OCI-M1 (cell line): ENCODE measurements at regions not wholly inside any gene's neighbourhood (a gene's known extent, or its start where the extent isn't known, plus 50 kb on each side); places are given as distances from the start of the nearest gene placed in this dataset.
A peak's percentile ranks its signal among the peaks of the same experiment; 100 is the strongest.

Source experiments
- DNase-seq: peaks from one replicate; lab custom pipeline; 2025; lab: John Stamatoyannopoulos, UW

DNA sequence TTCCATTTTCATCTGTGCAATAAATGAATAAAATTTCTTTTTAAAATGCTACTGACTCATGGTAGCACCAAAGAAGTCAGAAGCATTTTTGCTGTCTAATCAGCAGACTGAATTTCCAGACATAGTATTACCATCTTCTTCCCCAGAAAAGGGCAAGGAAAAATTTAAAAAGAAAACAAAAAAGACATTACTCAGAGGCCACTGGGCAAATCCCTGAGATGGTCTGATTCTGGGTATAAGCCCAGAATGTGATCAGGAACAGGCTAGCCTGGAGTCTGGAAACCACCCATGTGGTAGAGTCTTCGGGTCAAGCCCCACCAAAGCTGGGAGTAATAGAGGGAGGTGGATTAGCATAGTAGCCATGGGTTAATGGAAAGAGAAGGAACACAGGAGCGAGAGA is 342.8 kb downstream of the FBXW7 start:
- DNase-seq: no peak

DNA sequence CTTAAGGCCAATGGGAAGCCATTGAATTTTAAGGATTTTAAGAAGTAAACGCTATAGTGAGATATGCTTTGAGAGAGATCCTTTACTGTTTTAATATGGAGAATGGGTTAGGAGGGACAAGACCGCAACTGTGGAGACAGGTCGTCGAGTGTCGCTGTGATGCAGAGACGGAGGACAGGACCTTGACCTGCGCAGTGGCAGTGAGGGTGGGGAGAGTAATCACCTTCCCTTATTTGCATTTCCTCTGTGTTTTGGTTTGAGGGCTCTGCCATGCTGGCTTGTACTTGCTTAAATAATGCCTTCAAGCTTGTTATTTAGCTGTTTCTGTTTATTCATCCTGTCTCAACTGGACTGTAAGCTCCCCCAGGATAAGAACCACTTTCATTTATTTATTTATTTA is 345.0 kb downstream of the FBXW7 start:
- no peak for DNase-seq

DNA sequence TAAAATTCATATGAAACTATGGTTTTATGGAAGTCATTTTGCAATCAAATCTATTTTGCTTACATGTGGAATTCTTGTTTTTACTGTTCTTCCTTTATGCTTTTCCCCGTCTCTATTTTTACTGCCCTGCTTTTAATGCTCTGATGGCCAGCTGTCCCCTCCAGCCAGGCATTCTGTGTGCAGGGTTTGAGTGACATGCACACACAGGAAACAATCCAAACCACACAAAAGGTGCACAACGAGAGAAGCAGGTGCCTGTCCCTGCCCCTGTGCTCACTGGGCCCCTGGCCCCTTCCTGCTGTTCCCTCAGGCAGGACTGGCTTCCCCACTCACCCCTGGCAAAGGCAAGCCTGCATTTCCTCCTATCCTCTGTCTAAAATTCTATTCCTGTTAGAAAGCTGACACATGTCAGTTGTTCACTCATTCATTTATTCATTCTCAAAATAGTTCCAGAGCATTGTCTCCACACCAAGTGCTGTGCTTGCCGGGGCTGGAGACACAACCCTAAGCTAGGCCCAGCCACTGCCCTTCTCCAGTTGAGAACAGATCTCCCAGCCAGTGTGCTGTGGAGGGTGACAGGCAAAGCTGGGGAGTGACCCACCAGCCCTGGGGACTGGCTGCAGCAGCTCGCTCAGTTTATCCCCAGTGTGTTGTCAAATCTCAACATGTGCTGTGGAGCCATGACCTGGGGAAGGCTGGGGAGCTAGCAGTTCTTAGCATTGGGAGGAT is 346.3 kb downstream of the FBXW7 start:
- no peak for DNase-seq

DNA sequence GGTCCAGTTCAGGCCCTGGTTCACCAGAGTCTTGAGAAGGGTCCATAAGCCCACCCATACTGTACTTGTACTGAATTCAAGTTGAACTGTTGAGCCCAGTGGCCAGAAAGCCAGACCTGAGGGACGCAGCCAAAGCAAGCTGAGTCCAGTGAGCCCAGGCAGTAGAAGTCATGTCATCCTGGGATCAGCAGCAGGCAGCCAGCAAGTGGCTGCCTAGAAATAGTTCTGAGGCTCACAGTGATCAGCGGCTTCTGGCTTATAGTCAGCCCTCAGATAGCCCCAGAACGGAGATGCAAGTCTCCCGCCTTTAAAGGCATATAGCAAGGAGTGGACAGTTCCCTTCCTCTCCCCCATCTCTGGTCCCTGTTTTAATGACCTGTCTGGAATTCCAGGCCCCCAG is 347.1 kb downstream of the FBXW7 start:
- no peak for DNase-seq

DNA sequence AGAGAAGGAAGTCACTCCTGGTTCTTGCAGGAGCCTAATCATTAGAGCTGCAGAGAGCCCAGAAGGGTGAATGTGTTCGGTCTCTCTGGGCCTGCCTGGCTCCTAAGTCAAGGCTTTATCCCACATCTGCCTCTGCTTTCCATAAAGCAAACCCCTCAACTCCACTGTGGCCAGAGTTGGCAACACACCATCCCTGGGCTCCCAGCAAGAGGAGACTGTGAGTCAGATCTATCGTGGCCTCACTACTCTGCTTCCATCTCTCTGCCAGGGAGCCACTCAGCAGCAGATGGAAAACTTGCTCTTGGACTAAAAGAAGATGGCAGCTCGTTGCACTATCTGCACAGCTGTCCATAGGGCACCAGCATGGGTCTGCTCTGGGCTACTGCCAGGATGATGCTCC is 348.2 kb downstream of the FBXW7 start:
- DNase-seq: no peak

DNA sequence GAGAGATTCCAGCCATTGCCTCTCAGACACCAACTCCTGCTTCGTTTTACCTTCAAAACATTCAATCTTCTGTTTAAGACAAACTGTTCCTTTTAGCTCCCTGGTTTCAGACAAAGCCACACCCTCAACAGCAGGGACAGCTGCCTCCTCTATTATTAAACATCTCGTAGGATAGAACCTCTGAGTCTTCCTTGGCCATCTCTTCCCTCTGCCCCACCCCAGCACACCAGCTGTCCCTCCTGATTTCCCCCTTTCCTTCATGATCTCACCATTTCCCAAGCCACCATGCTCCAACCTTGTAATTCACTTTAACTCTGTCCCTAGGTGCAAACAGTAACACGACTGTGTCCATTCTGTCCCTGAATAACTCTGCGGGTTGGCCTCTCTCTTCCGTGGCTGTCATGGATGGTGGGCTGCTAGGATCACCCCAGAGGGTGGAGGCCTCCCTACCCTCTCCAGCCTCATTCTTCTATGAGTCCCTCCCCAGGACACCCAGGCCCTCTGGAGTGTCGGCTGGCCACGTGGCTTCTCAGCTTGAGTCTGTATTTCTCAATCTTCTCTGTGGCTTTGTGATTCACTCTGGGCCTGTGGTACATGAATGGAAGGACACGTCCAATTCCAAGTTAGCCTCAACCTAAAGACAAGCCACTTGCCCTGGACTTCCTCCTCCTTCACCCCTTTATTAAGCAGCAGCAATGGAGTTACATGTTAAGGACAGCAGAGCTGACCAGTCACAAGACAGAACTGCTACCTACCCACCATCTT is 349.9 kb downstream of the FBXW7 start:
- no peak for DNase-seq

DNA sequence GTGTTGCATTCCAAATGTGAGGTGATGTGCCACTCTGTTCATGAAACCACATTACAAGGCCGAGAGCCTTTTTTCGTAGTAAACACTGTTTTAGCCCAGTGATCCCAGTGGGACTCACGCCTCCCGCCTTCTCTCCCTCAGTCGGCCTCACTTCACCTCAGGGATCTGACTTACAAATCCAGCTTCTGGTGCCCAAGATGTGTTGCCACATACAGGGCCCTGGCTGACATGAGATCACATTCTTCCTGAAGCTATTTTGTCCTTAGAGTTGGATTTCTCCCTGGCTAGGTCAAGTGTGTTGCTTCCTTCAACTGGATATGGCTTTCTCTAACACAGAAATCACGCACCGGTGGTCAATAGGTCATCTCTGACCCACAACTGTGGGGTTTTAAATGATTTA is 354.7 kb downstream of the FBXW7 start:
- DNase-seq: no peak

DNA sequence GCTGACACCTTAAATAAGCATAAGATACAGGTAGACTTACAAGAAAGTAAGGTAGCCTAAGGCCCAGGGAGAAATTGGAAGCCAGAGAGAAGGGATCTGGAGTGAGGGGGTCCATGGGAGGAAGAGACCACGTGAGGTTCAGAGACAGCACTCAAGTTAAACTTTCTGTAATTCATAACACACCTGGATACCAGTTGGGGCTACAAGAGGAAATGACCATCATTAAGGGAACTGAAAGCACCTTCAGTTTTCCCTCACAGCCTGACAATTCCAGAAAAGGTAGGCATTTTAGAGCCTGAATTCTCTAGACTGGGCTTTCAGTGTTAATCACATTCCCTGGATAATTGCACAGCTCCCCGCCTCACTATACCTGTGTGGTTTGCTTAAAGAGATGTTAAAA is 355.5 kb downstream of the FBXW7 start:
- DNase-seq: no peak

DNA sequence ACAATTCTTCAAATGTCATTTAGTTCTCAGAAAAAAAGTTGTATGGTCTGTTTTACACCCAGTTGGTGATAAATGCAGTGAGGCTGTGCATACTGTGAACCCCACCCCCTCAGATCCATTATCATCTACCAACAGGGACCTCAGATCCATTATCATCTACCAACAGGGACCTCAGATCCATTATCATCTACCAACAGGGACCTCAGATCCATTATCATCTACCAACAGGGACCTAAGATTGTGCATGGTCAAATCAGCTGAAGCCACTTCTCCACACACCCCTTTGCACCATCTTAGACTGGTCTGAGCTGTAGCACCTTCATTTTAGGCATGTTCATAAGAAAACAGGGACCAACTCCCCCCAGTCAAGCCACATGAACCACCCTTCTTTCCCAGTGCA is 358.4 kb downstream of the FBXW7 start:
- DNase-seq: peak; percentile 45

DNA sequence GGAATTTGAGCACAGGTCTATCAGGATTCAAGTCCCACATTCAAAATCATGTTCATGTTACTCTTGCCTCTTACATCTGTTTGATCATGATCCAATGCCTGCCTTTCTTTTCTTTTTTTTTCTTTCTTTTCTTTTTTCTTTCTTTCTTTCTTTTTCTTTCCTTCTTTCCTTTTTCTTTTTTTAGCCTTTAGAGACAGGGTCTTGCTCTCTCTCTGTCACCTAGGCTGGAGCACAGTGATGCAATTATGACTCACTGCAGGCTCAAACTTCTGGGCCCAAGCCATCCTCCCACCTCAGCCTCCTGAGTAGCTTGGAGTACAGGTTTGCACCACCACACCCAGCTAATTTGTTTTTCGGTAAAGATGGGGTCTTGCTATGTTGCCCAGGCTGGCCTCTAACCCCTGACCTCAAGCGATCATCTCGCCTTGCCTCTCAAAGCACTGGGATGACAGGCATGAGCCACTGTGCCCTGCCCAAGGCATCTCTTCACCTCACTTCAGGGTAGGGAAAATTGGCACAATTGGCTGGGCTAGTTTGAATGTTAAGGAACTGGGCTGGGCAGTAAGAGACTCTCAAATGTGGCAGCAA is 359.2 kb downstream of the FBXW7 start:
- no peak for DNase-seq

DNA sequence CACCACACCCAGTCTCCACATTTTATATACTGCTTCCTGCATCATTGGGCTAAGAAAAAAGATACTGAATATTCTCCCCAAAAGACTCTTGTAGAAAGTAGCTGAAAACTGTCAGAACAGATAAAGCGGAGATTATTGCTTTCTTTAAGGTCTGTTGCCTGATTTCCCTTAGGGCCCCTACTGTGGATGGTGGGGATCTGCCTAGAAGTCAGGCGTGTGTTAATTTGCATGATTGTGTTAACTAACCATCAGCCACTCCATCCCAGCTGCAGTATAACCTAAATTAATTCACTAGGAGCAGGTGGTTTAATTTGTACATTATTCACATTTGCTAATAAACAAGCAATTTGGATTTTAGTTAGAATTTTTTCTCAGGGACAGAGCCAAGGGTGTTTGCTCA is 360.3 kb downstream of the FBXW7 start:
- no peak for DNase-seq

DNA sequence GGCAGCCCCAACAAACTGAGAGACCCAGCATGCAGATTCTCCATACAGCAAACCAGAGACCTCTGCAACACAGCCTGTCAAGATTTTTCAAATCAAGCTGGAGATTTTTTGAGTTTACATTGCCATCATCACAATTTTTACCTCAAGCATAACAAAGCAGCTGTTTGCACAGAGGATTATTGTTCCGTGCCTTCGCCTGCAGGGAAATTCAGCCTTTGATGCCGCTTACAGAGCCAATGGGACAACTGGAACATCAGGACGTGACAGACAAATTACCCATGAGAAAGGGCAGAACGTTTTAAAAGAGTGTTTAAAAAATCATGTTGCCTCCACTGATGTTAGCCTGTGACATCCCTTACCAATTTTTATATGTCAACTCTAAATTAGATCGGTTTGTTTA is 363.7 kb downstream of the FBXW7 start:
- no peak for DNase-seq

DNA sequence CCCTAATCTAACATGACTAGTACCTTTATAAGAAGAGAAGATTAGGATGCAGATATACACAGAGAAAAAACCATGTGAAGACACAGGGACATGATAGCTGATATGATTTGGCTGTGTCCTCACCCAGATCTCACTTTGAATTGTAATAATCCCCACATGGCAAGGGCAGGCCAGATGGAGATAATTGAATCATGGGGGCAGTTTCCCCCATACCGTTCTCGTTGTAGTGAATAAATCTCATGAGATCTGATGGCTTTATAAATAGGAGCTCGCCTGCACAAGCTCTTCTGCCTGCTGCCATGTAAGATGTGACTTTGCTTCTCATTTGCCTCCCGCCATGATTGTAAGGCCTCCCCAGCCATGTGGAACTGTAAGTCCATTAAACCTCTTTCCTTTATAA is 364.3 kb downstream of the FBXW7 start:
- no peak for DNase-seq

DNA sequence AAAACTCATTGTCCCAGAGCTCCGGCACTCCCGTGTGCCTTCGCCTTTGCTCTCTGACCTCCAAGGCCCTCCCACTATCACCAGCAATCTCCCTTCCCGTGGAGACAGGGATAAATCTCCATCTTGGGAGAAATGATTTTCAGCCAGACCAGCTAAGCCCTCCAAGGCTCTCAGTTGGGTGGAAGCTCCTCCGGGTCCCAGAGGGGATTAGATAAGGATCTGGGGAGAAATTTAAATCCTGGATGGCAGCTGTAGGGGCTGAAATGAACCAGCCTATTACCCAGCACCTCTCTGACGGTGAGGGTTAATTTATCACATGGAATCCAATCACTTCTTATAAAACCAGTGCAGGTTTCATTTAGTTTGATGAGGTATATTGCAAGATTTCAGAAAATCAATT is 366.2 kb downstream of the FBXW7 start:
- DNase-seq: no peak

DNA sequence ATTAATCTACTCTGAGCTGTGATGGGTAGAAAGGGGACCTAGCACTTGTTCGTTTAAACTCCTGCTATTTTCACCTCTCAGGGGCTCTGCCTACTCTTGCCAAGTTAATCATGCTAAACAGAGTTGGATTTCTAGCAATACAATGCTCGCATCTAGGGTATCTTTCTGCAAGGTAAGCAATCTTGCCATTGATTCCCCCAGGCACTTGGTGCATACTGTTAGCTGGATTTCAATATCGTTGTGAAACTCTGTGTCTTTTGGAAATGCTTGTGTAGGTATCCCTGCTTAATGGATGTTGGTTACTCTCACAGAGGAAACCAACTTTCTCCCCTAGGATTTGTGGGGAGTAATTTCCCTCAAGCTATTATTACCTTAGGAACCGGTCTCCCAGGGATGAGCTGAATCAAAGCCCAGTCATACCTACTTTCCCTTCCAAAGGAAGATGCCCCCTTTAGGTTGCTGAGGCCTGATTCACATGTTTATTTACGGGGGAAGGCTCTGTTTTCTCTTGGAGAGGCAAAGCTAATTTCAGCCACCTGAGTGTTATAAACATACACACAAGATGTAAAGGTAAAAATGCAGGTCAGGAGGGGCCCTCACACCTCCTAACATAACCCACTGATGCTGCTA is 366.8 kb downstream of the FBXW7 start:
- no peak for DNase-seq

DNA sequence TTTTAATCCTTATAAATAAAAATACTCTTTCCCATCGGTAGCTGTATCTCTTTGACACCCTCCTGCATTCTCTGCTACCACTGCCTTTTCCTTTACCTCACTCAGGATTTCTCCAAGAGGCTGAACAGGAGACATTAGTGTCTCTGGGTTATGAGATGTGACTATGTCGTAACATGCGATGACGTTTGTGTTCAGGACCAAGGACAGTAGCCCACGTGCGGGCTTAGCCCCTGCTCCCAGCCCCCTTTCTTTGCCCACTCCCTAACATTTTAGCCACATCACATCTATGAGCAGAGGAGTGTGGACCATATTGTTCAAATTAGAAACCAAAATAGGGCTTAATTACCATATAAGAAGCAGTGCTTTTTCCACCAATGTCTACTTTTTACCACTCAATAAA is 369.3 kb downstream of the FBXW7 start:
- peak; percentile 14 for DNase-seq

DNA sequence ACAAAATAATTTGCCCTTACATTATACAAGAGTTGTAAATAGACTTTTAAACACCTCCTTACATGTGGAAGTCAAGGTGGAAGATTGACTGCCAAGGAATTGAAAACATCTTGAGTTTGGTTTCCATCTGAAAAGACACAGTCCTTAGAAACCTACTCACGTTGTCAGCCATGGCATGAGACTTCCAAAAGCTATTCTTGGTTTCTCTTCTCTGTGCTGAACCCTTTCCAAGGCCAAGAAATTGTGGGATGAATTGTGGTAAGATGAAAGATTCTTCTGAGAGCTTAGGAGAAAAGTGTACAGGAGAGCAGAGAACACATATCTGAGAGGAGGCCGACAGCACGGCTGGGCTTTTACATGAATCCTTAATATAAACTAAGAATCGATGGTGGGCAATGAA is 370.0 kb downstream of the FBXW7 start:
- no peak for DNase-seq

DNA sequence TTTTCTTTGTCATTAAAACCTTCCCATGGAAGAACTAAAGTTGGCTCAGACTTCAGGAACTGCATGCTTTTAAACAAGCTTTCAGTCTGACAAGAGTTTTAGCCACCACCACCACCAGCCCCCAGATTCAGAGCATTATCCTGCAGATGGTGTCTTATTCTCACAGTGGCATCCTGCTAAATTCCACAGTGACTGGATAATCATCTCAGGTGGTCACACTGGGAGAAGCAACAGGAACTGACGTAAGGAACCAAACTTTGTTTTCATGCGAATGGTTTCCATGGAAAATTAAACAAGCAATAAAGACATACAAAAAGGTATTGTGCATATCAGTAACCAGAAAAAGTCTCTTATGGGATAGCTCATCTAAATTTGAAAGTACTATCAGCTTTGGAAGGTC is 370.7 kb downstream of the FBXW7 start:
- no peak for DNase-seq

DNA sequence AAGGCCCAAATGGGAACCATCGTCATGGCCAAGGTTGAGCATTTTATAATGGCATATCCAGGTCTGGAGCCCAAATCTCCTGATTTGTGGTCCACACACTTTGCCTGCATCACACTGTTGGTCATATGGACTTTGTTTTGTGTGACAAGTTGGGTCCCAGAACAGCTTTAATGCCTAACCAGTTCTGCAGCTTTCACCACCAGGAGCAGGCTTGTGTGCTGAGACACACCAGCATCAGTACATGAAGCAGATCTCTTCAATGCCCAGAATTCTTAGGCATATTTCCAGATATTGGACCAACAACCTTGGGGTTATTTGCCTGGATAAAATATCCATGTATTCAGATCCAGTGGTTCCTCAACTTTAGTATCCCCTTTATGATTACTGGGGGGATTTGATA is 371.3 kb downstream of the FBXW7 start:
- DNase-seq: no peak

DNA sequence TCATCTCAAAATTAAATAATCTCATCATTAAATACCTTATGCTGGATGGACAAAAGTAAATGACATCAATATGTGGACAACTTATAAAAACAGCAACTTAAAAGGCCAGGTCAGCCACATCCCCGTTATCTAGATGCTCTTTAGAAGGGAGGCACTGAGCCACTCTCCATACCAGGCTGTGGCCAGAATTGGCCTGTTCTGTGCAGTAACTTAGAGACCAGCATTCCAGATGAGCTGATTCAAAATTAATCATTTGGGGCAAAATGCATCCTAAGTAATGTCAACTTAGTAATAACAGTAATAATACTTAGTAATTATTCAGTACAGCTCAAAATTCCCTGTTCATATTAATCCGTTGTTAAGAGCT is 373.6 kb downstream of the FBXW7 start:
- DNase-seq: no peak

DNA sequence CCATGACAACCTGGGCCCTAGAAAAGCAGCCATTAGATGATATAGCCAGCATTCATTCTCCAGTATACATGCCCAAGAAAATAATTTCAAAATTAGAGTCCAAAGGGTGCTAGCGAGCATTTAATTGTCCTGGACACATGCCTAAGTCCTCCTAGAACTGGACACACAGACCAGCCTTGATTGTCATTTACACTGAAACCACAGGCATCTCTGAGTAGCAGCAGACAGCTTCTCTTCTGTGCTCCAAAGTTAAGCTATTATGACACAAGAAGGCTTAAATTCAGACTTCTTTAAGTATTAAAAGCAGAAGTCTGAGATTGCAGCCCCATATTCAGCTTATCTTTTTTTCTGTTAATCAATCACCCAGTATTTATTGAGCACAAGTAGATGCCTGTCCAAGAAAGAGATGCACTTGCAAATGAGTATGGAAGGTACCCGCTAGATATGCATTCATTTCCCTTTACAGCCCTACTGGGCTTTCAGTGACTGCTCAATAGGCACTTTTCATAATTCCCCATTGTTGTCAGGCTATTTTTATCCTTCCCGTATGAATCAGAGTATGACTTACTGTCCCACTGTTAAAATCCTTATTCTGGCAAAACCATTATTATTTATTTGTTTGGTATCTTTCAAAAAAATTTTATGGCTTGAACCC is 374.1 kb downstream of the FBXW7 start:
- no peak for DNase-seq

DNA sequence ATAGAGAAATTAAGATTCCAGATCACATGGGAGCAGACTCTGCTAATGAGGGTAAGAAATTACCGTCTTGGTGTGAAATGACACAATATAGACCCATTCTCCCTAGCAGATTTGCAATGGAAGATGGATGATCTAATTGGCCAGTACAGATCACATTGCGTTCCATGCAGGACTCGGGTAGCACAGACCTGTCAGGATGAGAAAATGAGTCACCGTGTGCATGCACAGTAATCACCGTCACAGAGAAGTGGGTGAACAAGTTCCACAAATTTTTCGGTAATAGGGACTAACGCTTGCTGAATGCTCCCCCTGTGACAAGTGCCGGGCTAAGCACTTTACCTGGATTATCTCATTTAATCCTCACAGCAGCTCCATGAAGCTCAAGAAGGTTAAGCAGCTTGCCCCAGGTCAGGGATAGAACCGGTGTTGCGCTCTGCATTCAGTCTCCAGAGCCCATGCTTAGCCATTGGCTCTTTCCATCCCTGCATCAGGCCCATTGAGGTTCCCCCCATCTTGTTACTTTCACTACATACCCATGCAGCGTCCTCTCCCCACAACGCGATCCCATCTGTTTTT is 375.6 kb downstream of the FBXW7 start:
- DNase-seq: no peak
